ENCODE measurements at regions not wholly inside any gene's neighbourhood (a gene's known extent, or its start where the extent isn't known, plus 50 kb on each side); places are given as distances from the start of the nearest gene placed in this dataset.
A peak's percentile ranks its signal among the peaks of the same experiment; 100 is the strongest.
"Not testable (repeated sequence)": the region's sequence is repeated elsewhere in the genome, so short reads cannot be mapped to it uniquely, and the experiment has no call there.

DNA sequence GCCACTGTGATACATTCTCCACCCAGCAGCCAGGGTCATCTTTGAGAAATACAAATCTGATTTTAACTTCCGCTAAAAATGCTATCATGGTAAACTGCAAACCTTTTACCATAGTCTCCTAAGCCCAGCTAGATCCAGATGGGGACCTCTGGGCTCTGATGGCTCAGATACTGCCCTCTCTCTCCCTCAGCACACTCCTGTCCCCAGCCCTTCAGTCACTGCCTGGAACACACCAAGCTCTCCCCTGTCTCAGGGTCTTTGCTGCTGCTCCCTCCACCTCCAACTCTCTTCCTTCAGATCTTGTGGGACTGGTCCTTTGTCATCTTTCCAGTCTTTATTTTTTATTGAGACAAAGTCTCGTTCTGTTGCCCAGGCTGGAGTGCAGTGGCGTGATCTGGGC, 65.1 kb downstream of the SPRY4 start:
- DNase-seq (ENCODE audit: low spot score), result no peak

DNA sequence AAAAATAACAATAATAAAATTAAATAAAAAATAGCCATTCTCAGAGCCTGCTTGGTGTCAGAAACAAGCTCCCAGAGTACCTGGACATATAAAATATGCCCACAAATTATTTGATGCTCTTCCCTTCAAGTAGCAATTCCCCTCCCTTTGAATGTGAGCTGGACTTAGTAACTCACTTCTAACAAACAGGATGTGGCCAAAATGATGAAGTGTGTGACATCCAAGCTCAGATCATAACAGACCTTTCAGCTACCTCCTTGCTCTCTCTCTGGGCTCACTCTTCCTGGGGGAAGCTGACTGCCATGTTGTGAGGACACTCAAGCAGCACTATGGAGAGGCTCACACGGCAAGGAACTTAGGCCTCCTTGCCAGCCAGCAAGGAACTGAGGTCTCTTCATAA, 69.0 kb downstream of the SPRY4 start:
- no peak for DNase-seq (ENCODE audit: low spot score)

DNA sequence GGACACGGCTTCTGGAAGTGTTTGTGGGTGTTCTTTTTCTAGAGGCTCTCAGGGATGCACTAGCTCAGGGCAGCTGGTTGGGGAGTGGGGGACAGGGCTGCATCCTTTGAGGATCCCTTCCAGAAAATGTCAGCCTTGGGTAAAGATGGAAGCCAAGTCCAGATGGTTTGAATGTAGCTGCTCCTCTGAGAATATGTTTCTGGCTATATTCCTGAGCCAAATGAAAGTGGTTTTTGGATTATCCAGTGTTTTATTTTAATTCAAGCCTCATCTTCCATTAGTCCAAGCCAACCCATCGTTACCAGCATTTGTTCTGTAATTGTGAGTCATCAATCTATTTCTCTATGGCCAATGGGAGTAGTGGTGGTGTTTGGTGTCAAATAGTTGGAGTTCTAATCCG, 70.4 kb downstream of the SPRY4 start:
- DNase-seq (ENCODE audit: low spot score), result no peak

DNA sequence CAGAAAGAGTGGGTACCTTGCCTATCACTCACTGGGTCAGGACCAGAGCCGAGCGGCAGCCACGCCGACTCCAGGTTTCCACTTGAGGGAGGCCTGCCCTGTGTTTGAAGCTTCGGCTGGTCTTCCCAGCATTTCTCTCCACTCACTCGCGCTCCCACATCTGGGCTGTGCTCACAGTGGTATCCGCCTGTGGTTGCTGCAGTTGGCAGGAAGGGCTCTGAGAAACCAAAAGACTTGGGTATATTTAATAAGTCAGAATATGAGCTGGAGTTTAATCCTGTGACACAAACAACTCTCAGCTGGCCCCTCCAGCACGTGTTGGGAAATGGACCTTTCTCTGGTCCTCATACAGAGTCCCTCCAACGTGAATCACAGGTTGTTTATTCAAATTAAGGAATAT, 70.9 kb downstream of the SPRY4 start:
- DNase-seq (ENCODE audit: low spot score), result no peak

DNA sequence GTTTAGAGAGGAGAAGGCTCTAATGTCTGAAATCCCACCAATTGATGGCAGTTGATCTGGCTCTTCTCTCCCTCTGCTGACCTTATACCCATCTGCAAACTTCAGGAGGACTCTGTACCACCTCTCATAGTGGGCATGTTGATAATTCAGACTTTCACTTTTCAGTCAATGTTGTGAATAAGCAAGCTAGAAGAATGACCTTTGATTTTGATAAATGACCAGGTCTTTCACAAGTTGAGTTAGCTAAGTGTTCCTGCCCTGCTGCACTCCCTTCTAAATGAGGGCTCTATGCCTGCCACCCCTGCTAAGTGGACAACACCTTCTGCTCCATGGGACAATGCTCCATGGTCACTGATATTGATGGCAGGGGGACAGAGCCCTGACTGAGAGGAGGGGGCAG, 74.7 kb downstream of the SPRY4 start:
- DNase-seq (ENCODE audit: low spot score), result no peak

DNA sequence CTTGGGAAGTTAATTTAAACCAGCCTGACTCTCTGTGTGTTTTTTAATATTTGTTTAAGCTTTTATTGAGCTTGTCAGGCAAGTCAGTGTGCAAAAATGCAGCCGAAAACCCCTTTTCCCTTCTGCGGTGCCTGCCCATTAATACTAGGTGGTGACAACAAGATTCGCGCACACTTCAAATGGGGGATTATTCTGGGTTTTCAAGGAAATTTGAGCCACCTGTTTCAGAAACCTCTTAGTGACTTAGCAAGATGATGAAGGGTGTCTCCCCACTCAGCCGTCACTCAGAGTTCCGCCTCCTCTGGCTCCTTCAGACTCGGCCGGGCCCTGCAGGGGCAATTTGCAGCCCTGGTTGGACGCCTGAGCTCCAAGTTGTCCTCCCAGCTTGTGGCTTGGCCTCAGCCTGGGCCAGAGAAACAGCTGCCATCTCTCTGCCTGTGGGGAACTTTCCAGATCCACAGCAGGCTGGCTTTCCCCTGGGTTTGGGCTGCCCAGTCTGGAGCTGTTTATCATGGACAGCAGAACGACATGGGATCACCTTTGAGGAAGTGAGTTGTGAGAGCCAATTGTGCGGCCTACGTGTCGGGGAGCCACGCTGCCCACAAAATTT, 75.9 kb downstream of the SPRY4 start:
- peak; percentile 60 for DNase-seq (ENCODE audit: low spot score)

DNA sequence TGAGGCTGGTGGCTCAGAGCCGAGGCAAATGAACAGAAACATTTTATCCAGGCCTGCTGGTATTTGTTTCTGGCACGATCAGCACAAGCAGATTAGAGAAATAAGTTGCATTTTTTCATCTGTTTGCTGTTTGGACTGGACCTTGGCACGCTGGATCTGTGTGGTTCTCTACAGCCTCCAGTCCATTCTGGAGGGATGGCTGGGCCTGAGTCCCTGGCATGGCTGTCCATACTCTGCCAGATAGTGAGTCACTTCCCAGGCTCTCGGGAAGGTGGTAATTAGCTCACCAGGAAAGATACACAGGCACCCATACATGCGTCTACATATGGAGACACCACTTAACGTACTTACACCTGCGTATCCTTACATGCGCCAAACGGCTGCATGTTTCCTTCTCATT, 78.6 kb downstream of the SPRY4 start:
- peak; percentile 90 for DNase-seq (ENCODE audit: low spot score)

DNA sequence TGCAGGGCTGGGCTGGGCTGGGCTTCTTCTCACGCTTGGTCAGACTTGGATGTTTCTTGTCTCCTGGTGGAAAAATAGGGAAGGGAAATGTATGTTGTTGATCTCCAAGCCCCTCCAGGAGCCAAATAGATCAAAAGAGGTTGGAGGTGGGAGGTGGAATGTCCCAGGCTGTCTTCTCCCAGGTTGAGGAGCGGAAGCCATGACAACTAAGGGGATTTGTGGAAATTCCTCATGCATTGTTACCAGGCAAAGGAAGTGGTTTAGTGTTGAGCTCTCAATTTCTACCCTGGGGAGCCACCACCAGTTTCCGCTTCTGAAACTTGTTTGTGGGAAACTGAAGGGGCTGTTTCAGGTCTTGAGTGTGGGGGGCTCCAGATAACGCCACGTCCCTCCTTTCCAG, 79.0 kb downstream of the SPRY4 start:
- DNase-seq (ENCODE audit: low spot score), result peak; percentile 71

DNA sequence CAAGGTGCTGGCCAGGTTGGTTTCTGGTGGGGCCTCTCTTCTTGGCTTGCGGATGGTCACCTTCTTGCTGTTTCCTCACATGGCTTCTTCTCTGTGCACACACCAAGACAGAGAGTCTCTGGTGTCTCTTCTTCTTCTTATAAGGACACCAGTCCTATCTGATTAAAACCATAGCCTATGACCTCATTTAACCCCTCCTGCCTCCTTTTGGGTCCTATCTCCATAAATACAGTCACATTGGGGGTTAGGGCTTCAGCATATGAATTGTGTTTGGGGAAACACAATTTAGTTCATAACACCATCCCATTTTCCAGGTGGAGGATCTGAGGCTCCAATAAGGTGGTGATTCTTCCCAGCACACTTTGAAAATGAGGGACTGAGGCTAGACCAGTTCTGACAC, 80.4 kb downstream of the SPRY4 start:
- no peak for DNase-seq (ENCODE audit: low spot score)

DNA sequence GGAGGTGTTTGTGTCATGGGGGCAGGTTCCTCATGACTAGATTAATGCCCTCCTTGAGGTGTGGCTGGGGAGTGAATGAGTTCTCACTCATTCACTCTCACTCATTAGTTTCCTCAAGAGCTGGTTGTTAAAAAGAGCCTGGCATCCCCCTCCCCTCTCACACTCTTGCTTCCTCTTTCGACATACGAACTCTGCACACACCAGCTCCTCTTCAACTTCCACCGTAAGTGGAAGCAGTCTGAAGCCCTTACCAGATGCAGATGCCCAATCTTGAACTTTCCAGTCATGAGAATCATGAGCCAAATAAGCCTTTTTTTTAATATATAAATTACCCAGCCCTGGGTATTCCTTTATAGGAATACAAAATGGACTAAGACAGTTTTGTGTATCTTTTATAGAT, 82.5 kb downstream of the SPRY4 start:
- no peak for DNase-seq (ENCODE audit: low spot score)

DNA sequence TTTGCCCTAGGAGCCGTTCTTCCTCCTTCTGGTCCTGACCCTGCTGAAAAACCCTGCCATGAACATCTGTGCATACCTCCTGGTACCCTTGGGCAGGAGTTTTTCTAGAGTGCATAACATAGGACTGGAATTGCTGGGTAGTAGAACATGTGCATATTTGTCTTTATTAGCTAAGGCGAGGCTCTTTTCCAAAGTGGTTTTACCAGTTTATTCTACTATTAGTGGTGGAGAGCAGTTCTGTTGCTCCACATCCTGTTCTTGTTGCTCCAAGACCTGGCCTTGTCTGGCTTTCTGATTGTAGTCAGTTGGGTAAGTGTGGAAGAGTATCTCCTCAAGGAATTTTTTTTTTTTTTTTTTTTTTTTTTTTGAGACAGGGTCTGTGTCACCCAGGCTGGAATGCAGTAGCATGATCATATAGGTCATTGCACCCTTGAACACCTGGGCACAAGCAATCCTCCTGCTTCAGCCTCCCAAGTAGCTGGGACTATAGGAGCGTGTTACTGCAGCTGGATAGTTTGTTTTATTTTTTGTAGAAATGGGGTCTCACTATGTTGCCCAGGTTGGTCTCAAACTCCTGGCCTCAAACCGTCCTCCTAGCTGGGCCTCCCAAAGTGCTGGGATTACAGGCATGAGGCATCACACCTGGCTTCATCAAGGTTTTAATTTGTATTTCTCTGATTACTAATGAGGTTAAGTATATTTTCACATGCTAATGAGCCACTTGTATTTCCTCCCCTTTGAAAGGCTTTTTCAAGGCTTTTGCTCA, 85.2 kb downstream of the SPRY4 start:
- no peak for DNase-seq (ENCODE audit: low spot score)

DNA sequence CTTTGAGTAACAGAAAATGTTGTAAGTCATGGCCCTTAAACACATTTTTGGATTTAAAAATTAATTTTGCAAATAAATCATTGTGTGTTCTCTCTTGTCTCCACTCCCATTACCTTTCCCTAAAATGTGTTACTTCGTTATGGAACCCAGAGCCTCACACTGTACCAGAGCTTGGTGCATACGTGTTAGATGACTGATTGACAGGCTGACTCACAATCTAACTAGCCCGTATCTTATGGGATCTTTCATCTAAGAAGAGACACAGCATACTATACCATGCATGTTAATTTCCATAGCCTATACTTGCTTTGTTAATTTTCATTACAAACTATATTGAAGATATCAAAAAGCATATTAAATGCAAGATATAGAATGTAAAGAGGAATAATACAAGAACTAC, 87.1 kb downstream of the SPRY4 start:
- no peak for DNase-seq (ENCODE audit: low spot score)

DNA sequence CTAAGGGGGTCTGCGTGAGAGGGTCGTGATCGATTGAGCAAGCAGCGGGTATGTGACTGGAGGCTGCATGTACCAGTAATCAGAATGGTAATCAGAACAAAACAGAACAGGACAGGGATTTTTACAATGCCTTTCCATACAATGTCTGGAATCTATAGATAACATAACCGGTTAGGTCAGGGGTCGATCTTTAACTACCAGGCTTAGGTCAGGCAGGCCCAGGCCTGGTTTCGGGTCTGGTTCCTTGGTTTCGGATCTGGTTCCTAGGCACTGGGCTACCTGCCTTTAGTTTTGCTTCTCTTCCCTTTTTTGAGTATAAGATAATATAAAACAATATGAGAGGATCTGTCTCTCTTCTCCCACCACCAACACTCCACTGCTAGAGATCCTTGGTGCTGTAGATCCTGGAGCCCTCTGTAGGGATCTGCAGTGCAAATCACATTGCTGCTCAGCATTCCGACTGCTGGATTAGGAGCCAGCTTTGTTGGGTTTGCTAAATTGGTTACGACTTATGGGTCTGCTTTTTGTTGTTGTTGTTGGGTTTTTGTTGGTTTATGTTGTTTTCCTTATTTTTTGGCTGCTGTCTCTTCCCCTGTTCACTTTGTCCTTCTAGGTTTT, 88.0 kb downstream of the SPRY4 start:
- DNase-seq (ENCODE audit: low spot score), result not testable (repeated sequence)

DNA sequence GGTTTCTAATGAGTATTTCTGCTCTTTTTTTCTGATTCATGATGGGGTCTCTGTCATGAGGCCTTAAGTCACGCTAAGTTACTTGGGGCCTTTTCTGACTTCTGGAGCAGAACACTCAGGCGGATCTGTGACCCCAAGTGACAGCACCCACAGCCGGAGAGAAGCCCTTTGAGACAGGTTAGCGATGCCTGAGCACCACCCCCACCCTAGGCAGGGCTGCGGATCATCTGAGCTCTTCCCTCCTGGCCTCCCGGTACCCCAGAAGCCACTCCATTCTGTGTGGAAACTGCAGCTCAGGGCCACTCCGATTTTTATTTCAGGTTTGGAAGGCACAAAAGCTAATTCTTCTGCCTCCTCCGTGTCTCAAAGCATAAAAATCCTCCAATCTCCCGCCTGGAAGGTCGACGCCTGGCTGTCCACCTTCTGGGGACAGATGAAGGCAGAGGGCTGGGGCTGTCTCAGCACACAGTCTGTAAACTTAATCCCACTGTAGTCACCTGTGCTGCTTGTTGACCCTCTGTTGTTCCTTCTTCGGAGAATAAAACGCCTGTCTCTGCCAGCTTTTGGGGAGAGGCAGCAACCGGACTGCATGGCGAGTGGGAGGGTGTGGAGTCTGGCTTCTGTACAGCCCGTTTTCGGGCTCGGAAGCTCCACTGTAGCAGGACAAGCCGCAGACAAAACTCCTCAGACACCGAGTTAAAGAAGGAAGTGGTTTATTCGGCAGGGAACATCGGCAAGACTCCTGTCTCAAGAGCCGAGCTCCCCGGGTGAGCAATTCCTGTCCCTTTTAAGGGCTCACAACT, 88.8 kb downstream of the SPRY4 start:
- DNase-seq (ENCODE audit: low spot score), result no peak

DNA sequence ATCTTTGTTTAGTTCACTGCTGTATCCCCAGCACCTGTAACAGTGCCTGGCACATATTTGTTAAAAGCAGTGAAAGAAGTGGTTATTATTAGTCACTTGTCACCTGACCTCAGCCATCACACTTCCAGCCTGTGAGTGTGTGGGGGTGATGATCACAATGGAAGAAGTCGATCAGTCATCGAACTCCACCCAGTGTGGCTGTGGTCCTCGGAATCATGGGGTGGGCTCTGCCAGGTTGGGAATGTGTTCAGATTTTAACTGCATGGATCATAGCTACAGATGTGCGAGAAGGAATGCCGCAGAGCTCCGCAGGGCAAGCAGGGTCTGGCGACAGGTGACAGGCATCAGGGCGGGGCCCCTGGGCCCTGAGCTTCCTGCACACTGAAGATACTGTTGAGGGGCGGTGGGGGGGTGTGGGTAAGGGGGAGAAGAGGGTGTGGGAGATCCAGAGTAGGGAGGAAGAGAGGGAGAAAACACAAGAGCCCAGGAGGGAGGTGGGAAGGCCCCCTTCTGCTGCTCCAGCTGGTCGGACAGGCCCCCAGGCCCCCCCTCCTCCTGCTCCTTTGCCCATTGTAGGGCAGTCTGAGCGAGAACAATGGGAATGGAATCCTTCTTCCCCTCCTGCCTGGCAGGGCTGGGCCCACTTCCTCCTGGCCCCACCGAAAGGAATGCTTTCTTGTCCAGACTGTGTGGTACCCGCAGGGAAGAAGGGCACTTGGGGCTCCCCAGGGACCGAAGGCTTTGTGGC, 89.6 kb downstream of the SPRY4 start:
- peak; percentile 50 for DNase-seq (ENCODE audit: low spot score)

DNA sequence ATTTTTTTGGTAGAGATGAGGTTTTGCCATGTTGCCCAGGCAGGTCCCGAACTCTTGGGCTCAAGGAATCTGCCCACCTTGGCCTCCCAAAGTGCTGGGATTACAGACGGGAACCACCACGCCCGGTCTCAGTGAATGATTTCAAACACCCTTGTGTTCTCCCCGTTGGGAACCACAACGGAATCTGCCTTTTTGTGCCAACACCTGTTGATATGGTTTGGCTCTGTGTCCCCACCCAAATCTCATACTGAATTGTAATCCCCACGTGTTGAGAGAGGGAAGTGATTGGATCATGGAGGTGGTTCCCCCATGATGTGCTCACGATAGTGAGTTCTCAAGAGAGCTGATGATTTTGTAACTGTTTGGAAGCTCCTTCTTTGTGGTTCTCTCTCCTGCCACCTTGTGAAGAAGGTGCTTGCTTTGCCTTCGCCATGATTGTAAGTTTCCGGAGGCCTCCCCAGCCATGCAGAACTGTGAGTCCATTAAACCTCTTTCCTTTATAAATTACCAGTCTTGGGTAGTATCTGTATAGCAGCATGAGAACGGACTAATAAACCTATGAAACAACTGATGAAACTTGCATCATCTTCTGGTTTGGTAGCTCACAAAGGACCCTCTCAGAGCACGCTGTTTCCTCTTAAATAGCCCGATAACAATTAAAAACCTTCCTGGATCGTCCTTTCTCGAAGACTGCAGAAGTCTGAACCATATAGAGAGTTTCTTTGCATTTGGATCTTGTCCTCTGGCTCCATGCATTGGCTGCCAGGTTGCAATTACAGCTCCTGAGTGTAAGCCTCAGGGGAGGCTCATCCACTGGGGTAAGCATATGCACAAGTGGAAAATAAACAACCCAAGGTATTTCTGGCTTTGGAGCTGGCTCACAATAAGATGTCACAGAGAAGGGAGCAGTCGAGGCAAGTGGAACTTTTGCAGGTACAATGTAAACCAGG, 91.5 kb downstream of the SPRY4 start:
- DNase-seq (ENCODE audit: low spot score), result no peak

DNA sequence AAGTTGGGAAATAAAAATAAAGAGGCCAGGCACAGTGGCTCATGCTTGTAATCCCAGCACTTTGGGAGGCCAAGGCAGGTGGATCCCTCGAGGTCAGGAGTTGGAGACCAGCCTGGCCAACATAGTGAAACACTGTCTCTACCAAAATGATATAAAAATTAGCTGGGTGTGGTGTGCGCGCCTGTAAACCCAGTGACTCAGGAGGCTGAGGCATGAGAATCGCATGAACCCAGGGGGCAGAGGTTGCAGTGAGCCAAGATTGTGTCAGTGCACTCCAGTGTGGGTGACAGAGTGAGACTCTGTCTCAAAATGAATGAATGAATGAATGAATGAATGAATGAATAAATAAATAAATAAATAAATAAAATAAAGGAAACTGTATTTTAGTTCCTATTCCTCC, 93.9 kb downstream of the SPRY4 start:
- DNase-seq (ENCODE audit: low spot score), result not testable (repeated sequence)

DNA sequence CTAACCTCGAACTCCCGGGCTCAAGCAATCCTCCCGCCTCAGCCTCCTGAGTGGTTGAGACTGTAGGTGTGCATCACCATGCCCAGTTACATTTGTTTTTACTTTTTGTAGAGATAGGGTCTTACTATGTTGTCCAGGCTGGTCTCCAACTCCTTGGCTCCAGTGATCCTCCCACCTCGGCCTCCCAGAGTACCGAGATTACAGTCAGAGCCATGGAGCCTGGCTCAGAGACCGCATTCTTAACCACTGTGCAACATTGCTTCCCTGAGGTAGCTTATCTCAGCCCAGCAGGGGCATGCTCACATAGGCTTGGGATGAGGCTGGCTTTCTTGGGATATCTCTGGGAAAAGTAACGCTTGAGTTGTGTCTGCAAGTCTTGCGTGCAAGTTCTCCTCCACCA, 99.7 kb downstream of the SPRY4 start:
- DNase-seq (ENCODE audit: low spot score), result no peak

DNA sequence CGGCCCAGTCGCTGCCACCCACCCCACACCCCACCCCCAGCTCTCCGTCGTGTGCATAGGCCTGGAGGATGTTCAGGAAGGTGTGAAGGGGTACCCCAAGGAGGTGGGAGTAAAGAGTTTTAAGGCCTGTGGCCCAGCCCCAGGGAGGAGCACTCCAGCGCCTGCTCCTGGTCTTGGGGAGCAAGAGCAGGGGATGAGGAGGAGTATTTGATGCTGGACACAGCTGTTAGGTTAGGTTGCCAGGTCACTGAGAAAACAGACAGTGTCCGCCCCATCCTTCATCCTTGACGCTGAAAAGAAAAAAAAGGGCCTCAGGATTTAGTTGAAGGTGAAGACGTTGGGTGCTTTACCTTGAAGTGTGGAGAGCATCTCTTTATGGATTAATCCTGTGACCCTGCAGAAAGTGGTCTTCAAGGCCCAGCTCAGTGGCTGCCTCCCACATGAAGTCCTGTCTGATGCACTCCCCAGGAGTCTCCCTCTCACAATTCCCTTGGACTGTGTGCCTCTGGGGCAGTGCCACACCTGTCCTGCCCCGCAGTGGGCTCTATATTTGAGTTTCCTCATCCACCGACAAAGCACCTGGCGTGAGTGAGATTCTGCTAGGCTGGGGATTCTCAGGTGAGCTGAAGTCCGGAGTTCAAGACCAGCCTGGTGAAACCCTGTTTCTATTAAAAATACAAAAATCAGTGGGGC, 101.8 kb downstream of the SPRY4 start:
- DNase-seq (ENCODE audit: low spot score), result no peak

Measured in A172 (cell line).